ENCODE measurements at regions not wholly inside any gene's neighbourhood (a gene's known extent, or its start where the extent isn't known, plus 50 kb on each side); places are given as distances from the start of the nearest gene placed in this dataset.

GRCh38 chr3:159443266-159443665, 545.4 kb upstream of the IL12A start:
- H3K4me3 ChIP-seq, result no peak overlapping the region
- DNase-seq (ENCODE audit: low spot score), result no peak
- H2AFZ ChIP-seq, result no peak overlapping the region
- no peaks in the 10 kb centered on the region for H3K36me3 ChIP-seq (replicated peaks; ENCODE audit: insufficient read depth, low read depth)
- no peak overlapping the region for H3K4me2 ChIP-seq
- H3K9me2 ChIP-seq (replicated peaks; ENCODE audit: insufficient read depth), result no peaks in the 10 kb centered on the region
- no peak for TF ChIP-seq EZH2phosphoT487 (IDR thresholded peaks at IDR 0.05; ENCODE audit: low read depth, severe bottlenecking, unreplicated experiment)
- H3K27me3 ChIP-seq, result no peaks in the 10 kb centered on the region
- no peaks in the 10 kb centered on the region for H3K79me2 ChIP-seq
- H4K20me1 ChIP-seq (ENCODE audit: insufficient read depth, poor library complexity, severe bottlenecking), result no peaks in the 10 kb centered on the region
- WGBS (ENCODE audit: low lambda C conversion rate, missing lambda C conversion rate), result 92% methylated on average over 5 of the region's 5 CpGs
- no peaks in the 10 kb centered on the region for H3K4me1 ChIP-seq (ENCODE audit: insufficient read depth)
- no peak overlapping the region for H3K27ac ChIP-seq
- no peaks in the 10 kb centered on the region for H3K9me3 ChIP-seq (ENCODE audit: low read depth)

- no peaks in the 10 kb centered on the region for H3K9me3 ChIP-seq (ENCODE audit: low read depth)
- no peaks in the 10 kb centered on the region for H3K27me3 ChIP-seq
- H3K4me1 ChIP-seq (ENCODE audit: insufficient read depth), result no peaks in the 10 kb centered on the region
- no peak for DNase-seq (ENCODE audit: low spot score)
- H3K4me2 ChIP-seq, result no peak overlapping the region
- H3K4me3 ChIP-seq, result no peak overlapping the region
- H4K20me1 ChIP-seq (ENCODE audit: insufficient read depth, poor library complexity, severe bottlenecking), result no peaks in the 10 kb centered on the region
- no peak overlapping the region for H2AFZ ChIP-seq
- no peaks in the 10 kb centered on the region for H3K9me2 ChIP-seq (replicated peaks; ENCODE audit: insufficient read depth)
- WGBS (ENCODE audit: low lambda C conversion rate, missing lambda C conversion rate), result 64% methylated on average over 3 of the region's 3 CpGs
- H3K36me3 ChIP-seq (replicated peaks; ENCODE audit: insufficient read depth, low read depth), result no peaks in the 10 kb centered on the region
- no peak overlapping the region for H3K27ac ChIP-seq
- H3K79me2 ChIP-seq, result no peaks in the 10 kb centered on the region
- TF ChIP-seq EZH2phosphoT487 (IDR thresholded peaks at IDR 0.05; ENCODE audit: low read depth, severe bottlenecking, unreplicated experiment), result no peak
- TF ChIP-seq EZH2 (IDR thresholded peaks at IDR 0.05; ENCODE audit: borderline replicate concordance), result no peak
- no peak for TF ChIP-seq CTCF (IDR thresholded peaks at IDR 0.05; ENCODE audit: poor library complexity)
Measured at GRCh38 chr3:159447841-159448240, 540.8 kb upstream of the IL12A start.

- Histone ChIP-seq H3K4me1 (ENCODE audit: insufficient read depth) (no peaks in the 10 kb centered on the region), H4K20me1 (ENCODE audit: insufficient read depth, poor library complexity, severe bottlenecking) (no peaks in the 10 kb centered on the region), H3K4me3 (no peak overlapping the region), H3K79me2 (no peaks in the 10 kb centered on the region), H3K36me3 (replicated peaks; ENCODE audit: insufficient read depth, low read depth) (no peaks in the 10 kb centered on the region), H2AFZ (no peak overlapping the region), H3K27ac (no peak overlapping the region), H3K4me2 (no peak overlapping the region), H3K9me3 (ENCODE audit: low read depth) (no peaks in the 10 kb centered on the region), H3K27me3 (no peaks in the 10 kb centered on the region), H3K9me2 (replicated peaks; ENCODE audit: insufficient read depth) (no peaks in the 10 kb centered on the region)
- TF ChIP-seq EZH2phosphoT487 (IDR thresholded peaks at IDR 0.05; ENCODE audit: low read depth, severe bottlenecking, unreplicated experiment) (no peak), CTCF (IDR thresholded peaks at IDR 0.05; ENCODE audit: poor library complexity) (no peak)
- 92% methylated on average over 1 of the region's 1 CpG for WGBS (ENCODE audit: low lambda C conversion rate, missing lambda C conversion rate)
- DNase-seq (ENCODE audit: low spot score), result no peak
Measured at GRCh38 chr3:159448902-159449301, 539.7 kb upstream of the IL12A start.

GRCh38 chr3:159451067-159451466, 537.6 kb upstream of the IL12A start:
- Histone ChIP-seq H4K20me1 (ENCODE audit: insufficient read depth, poor library complexity, severe bottlenecking) (no peaks in the 10 kb centered on the region), H3K9me2 (replicated peaks; ENCODE audit: insufficient read depth) (no peaks in the 10 kb centered on the region), H3K27me3 (no peaks in the 10 kb centered on the region), H3K4me1 (ENCODE audit: insufficient read depth) (no peaks in the 10 kb centered on the region), H3K27ac (no peak overlapping the region), H3K4me3 (no peak overlapping the region), H3K79me2 (no peaks in the 10 kb centered on the region), H2AFZ (no peak overlapping the region), H3K36me3 (replicated peaks; ENCODE audit: insufficient read depth, low read depth) (no peaks in the 10 kb centered on the region), H3K9me3 (ENCODE audit: low read depth) (no peaks in the 10 kb centered on the region), H3K4me2 (no peak overlapping the region)
- DNase-seq (ENCODE audit: low spot score), result no peak
- WGBS (ENCODE audit: low lambda C conversion rate, missing lambda C conversion rate), result 79% methylated on average over 3 of the region's 3 CpGs
- TF ChIP-seq EZH2phosphoT487 (IDR thresholded peaks at IDR 0.05; ENCODE audit: low read depth, severe bottlenecking, unreplicated experiment), result no peak
- TF ChIP-seq CTCF (IDR thresholded peaks at IDR 0.05; ENCODE audit: poor library complexity), result no peak
- no peak for TF ChIP-seq EZH2 (IDR thresholded peaks at IDR 0.05; ENCODE audit: borderline replicate concordance)

Measured in hepatocyte (in vitro differentiated cells).